ENCODE measurements at regions not wholly inside any gene's neighbourhood (a gene's known extent, or its start where the extent isn't known, plus 50 kb on each side); places are given as distances from the start of the nearest gene placed in this dataset.

GRCh38 chr2:163200741-163201140 is 362.2 kb upstream of the KCNH7 start:
- Histone ChIP-seq H3K9me3 (ENCODE audit: insufficient read depth, low read depth, low read length) (no peaks in the 10 kb centered on the region), H3K4me2 (ENCODE audit: low read length) (no peak overlapping the region), H3K14ac (ENCODE audit: low read length) (no peak overlapping the region), H3K4ac (ENCODE audit: low read depth, low read length) (no peak overlapping the region), H3K27me3 (ENCODE audit: insufficient read depth, low read length) (no peaks in the 10 kb centered on the region), H3K18ac (ENCODE audit: low read length) (no peak overlapping the region), H4K12ac (ENCODE audit: low read depth, low read length) (no peak overlapping the region), H3K36me3 (ENCODE audit: control insufficient read depth in 1 of 2, insufficient read depth in 2 of 2, low read length in 2 of 2) (no peaks in the 10 kb centered on the region), H3K79me2 (ENCODE audit: control insufficient read depth, insufficient read depth, low read length, poor library complexity) (no peaks in the 10 kb centered on the region), H2BK12ac (ENCODE audit: low read length) (no peak overlapping the region), H3K23ac (ENCODE audit: low read length) (no peak overlapping the region), H4K91ac (ENCODE audit: low read depth, low read length) (no peak overlapping the region), H2AK5ac (ENCODE audit: low read length) (no peak overlapping the region), H3K27ac (ENCODE audit: low read depth, low read length) (no peak overlapping the region), H3K79me1 (ENCODE audit: low read length) (no peaks in the 10 kb centered on the region), H2BK5ac (ENCODE audit: low read depth, low read length, poor library complexity) (no peak overlapping the region), H4K8ac (ENCODE audit: low read depth, low read length) (no peak overlapping the region), H3K4me3 (ENCODE audit: low read depth, low read length) (no peak overlapping the region), H2AFZ (ENCODE audit: insufficient read depth, low read length, poor library complexity) (no peak overlapping the region), H3K4me1 (ENCODE audit: control insufficient read depth in 1 of 2, insufficient read depth in 2 of 2, low read length in 2 of 2) (no peaks in the 10 kb centered on the region), H2BK120ac (ENCODE audit: insufficient read depth, low read length, poor library complexity) (no peak overlapping the region), H3K9ac (ENCODE audit: low read length) (no peak overlapping the region)
- DNase-seq, result no peak
- WGBS (ENCODE audit: extremely low coverage, insufficient coverage, insufficient read length), result no CpG with 5 or more reads among the region's 4 CpGs

GRCh38 chr2:163198972-163199371 is 360.4 kb upstream of the KCNH7 start:
- no CpG with 5 or more reads among the region's 2 CpGs for WGBS (ENCODE audit: extremely low coverage, insufficient coverage, insufficient read length)
- H4K12ac ChIP-seq (ENCODE audit: low read depth, low read length), result no peak overlapping the region
- H3K27me3 ChIP-seq (ENCODE audit: insufficient read depth, low read length), result no peaks in the 10 kb centered on the region
- no peak overlapping the region for H4K91ac ChIP-seq (ENCODE audit: low read depth, low read length)
- H3K4me3 ChIP-seq (ENCODE audit: low read depth, low read length), result no peak overlapping the region
- H2BK5ac ChIP-seq (ENCODE audit: low read depth, low read length, poor library complexity), result no peak overlapping the region
- no peaks in the 10 kb centered on the region for H3K79me2 ChIP-seq (ENCODE audit: control insufficient read depth, insufficient read depth, low read length, poor library complexity)
- no peak overlapping the region for H3K18ac ChIP-seq (ENCODE audit: low read length)
- H3K14ac ChIP-seq (ENCODE audit: low read length), result no peak overlapping the region
- no peak overlapping the region for H2BK120ac ChIP-seq (ENCODE audit: insufficient read depth, low read length, poor library complexity)
- DNase-seq, result peak in 1 of 2 donors; percentile 7
- no peak overlapping the region for H3K23ac ChIP-seq (ENCODE audit: low read length)
- H3K4ac ChIP-seq (ENCODE audit: low read depth, low read length), result no peak overlapping the region
- H2AK5ac ChIP-seq (ENCODE audit: low read length), result no peak overlapping the region
- H3K4me2 ChIP-seq (ENCODE audit: low read length), result no peak overlapping the region
- H2AFZ ChIP-seq (ENCODE audit: insufficient read depth, low read length, poor library complexity), result no peak overlapping the region
- H3K79me1 ChIP-seq (ENCODE audit: low read length), result no peaks in the 10 kb centered on the region
- no peak overlapping the region for H2BK12ac ChIP-seq (ENCODE audit: low read length)
- H3K9ac ChIP-seq (ENCODE audit: low read length), result no peak overlapping the region
- H4K8ac ChIP-seq (ENCODE audit: low read depth, low read length), result no peak overlapping the region
- no peaks in the 10 kb centered on the region for H3K36me3 ChIP-seq (ENCODE audit: control insufficient read depth in 1 of 2, insufficient read depth in 2 of 2, low read length in 2 of 2)
- no peak overlapping the region for H3K27ac ChIP-seq (ENCODE audit: low read depth, low read length)
- H3K9me3 ChIP-seq (ENCODE audit: insufficient read depth, low read depth, low read length), result no peaks in the 10 kb centered on the region
- no peaks in the 10 kb centered on the region for H3K4me1 ChIP-seq (ENCODE audit: control insufficient read depth in 1 of 2, insufficient read depth in 2 of 2, low read length in 2 of 2)

GRCh38 chr2:163198007-163198406 is 359.4 kb upstream of the KCNH7 start:
- no peak overlapping the region for H3K4ac ChIP-seq (ENCODE audit: low read depth, low read length)
- WGBS (ENCODE audit: extremely low coverage, insufficient coverage, insufficient read length), result no CpG with 5 or more reads among the region's 1 CpG

GRCh38 chr2:163191372-163191771 is 352.8 kb upstream of the KCNH7 start:
- no peak overlapping the region for H3K18ac ChIP-seq (ENCODE audit: low read length)
- H3K9me3 ChIP-seq (ENCODE audit: insufficient read depth, low read depth, low read length), result no peaks in the 10 kb centered on the region
- no peak overlapping the region for H4K91ac ChIP-seq (ENCODE audit: low read depth, low read length)
- H2BK12ac ChIP-seq (ENCODE audit: low read length), result no peak overlapping the region
- H3K79me1 ChIP-seq (ENCODE audit: low read length), result no peaks in the 10 kb centered on the region
- no peak overlapping the region for H3K23ac ChIP-seq (ENCODE audit: low read length)
- no peak overlapping the region for H3K4me2 ChIP-seq (ENCODE audit: low read length)
- no peak overlapping the region for H2BK5ac ChIP-seq (ENCODE audit: low read depth, low read length, poor library complexity)
- no peaks in the 10 kb centered on the region for H3K4me1 ChIP-seq (ENCODE audit: control insufficient read depth in 1 of 2, insufficient read depth in 2 of 2, low read length in 2 of 2)
- H3K36me3 ChIP-seq (ENCODE audit: control insufficient read depth in 1 of 2, insufficient read depth in 2 of 2, low read length in 2 of 2), result no peaks in the 10 kb centered on the region
- no peak overlapping the region for H3K14ac ChIP-seq (ENCODE audit: low read length)
- H3K9ac ChIP-seq (ENCODE audit: low read length), result no peak overlapping the region
- no peak overlapping the region for H4K8ac ChIP-seq (ENCODE audit: low read depth, low read length)
- H3K79me2 ChIP-seq (ENCODE audit: control insufficient read depth, insufficient read depth, low read length, poor library complexity), result no peaks in the 10 kb centered on the region
- no peak overlapping the region for H4K12ac ChIP-seq (ENCODE audit: low read depth, low read length)
- no peak overlapping the region for H2AK5ac ChIP-seq (ENCODE audit: low read length)
- H3K4ac ChIP-seq (ENCODE audit: low read depth, low read length), result no peak overlapping the region
- peak; percentile 41 to 71 for DNase-seq
- H3K27me3 ChIP-seq (ENCODE audit: insufficient read depth, low read length), result no peaks in the 10 kb centered on the region
- H3K4me3 ChIP-seq (ENCODE audit: low read depth, low read length), result no peak overlapping the region
- no peak overlapping the region for H2AFZ ChIP-seq (ENCODE audit: insufficient read depth, low read length, poor library complexity)
- H3K27ac ChIP-seq (ENCODE audit: low read depth, low read length), result no peak overlapping the region
- no peak overlapping the region for H2BK120ac ChIP-seq (ENCODE audit: insufficient read depth, low read length, poor library complexity)

More at GRCh38 chr2:163198007-163198406, 359.4 kb upstream of the KCNH7 start:
- Histone ChIP-seq H3K36me3 (ENCODE audit: control insufficient read depth in 1 of 2, insufficient read depth in 2 of 2, low read length in 2 of 2) (no peaks in the 10 kb centered on the region), H3K18ac (ENCODE audit: low read length) (no peak overlapping the region), H4K12ac (ENCODE audit: low read depth, low read length) (no peak overlapping the region), H3K27ac (ENCODE audit: low read depth, low read length) (no peak overlapping the region), H3K14ac (ENCODE audit: low read length) (no peak overlapping the region), H4K8ac (ENCODE audit: low read depth, low read length) (no peak overlapping the region), H4K91ac (ENCODE audit: low read depth, low read length) (no peak overlapping the region), H2AFZ (ENCODE audit: insufficient read depth, low read length, poor library complexity) (no peak overlapping the region), H3K4me1 (ENCODE audit: control insufficient read depth in 1 of 2, insufficient read depth in 2 of 2, low read length in 2 of 2) (no peaks in the 10 kb centered on the region), H2BK12ac (ENCODE audit: low read length) (no peak overlapping the region), H3K27me3 (ENCODE audit: insufficient read depth, low read length) (no peaks in the 10 kb centered on the region), H3K4me2 (ENCODE audit: low read length) (no peak overlapping the region), H3K9me3 (ENCODE audit: insufficient read depth, low read depth, low read length) (no peaks in the 10 kb centered on the region), H3K9ac (ENCODE audit: low read length) (no peak overlapping the region), H2BK120ac (ENCODE audit: insufficient read depth, low read length, poor library complexity) (no peak overlapping the region), H2BK5ac (ENCODE audit: low read depth, low read length, poor library complexity) (no peak overlapping the region), H3K79me1 (ENCODE audit: low read length) (no peaks in the 10 kb centered on the region), H2AK5ac (ENCODE audit: low read length) (no peak overlapping the region), H3K23ac (ENCODE audit: low read length) (no peak overlapping the region), H3K79me2 (ENCODE audit: control insufficient read depth, insufficient read depth, low read length, poor library complexity) (no peaks in the 10 kb centered on the region), H3K4me3 (ENCODE audit: low read depth, low read length) (no peak overlapping the region)
- no peak for DNase-seq
